CD4-positive, alpha-beta T cell treated with Interleukin-15 for 4 hours (primary cell): ENCODE measurements at regions not wholly inside any gene's neighbourhood (a gene's known extent, or its start where the extent isn't known, plus 50 kb on each side); places are given as distances from the start of the nearest gene placed in this dataset.
"Not testable (repeated sequence)": the region's sequence is repeated elsewhere in the genome, so short reads cannot be mapped to it uniquely, and the experiment has no call there.

Source experiments
- DNase-seq: peaks from one replicate; pipeline ENCODE4 v3.0.0-alpha.2; 2020; ENCODE audit warnings: low spot score

DNA sequence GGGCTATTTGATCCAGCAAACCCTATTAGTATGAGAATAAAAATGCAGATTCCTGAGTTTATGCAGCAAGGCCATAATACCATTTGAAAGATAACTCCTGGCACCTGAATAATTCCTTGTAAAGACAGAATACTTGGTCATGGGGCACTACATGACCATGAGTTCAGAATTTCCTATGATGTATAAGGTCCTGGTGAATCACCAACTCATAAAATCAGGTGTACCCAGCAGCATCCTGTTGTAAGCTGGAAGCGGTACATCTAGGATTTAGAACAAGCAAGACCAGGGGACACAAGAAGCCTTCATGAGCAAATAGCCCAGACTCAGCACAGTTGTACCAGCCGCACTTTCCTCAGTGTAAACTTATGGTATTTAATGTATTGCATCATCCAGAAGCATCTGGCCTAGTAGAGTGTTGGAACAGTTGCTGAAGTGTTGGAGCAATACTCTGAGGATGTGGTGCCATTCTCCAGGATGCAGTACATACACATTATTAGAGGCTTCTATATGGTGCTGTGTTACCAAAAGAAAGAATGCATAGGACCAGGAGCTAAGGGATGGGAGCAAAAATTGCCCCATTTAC is 233.4 kb downstream of the SQOR start:
- no peak for DNase-seq

DNA sequence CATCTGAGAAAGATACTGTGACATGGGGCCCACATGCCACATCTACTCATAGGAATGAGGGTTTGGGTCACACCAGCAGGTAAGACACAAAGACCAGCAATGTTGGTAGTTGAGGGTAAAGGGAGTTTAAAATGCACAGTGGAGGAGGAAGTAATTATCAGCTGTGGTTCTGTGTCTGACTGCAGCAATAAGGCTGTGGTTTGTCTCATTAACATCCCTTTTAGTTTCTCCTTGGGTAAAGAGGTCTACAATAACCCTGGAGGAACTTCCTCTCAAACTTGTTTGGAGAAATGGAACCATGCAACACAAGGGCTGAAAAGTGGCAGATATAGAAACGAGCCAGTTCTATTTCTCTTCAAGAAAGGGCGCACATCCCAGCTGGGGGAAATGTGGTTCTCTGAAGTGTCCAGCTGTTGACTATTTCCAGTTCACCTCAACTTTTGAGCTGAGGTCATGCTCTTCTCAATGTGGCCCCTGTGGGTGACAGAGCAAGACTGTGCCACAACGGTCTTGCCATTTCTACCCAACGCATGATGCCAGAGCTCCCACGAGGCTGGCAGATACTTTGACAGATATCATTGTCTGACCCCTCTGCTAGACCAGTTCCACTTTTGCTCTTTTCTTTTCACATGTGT is 234.3 kb downstream of the SQOR start:
- DNase-seq: no peak

DNA sequence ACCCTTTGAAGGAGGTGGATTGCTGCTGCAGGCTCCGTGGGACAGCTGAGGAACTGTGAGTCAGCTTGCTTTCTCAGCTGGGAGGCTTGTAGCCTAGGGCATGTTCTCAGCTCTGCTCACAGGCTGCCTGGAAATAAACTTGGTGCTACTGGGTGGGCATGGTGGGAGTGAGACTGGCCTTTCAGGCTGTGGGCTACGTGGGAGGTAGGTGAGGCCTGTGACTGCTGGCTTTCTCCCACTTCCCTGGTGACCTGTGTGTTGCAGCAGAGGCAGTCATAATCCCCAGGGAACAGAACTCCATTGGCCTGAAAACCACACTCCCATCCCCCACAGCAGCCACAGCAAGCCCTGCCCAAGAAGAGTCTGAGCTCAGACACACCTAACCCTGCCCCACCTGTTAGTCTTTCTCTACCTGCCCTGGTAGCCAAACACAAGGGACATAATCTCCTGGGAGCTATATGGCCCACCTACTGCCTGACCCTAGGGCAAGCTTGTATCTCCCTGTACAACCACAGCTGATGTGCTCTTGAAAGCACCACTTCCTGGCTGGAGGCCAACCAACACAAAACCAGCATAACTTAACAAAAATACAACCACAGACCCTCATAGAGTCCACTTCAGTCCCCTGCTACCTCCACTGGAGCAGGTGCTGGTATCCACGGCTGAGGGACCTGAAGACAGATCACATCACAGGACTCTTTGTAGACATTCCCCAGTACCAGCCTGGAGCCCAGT is 236.5 kb downstream of the SQOR start:
- no peak for DNase-seq

DNA sequence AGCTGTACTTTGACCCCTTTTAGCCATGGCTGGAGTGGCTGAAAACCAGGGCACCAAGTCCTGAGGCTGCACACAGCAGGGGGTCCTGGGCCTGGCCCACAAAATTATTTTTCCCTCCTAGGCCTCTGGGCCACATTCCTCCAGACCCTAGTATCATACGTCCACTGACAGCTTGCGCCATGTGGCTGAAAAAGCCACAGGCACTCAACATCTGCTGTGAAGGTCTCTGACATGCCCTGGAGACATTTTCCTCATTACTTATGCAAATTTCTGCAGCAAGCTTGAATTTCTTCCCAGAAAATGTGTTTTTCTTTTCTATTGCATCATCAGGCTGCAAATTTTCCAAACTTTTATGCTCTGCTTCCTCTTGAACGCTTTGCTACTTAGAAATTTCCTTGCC is 239.0 kb downstream of the SQOR start:
- no peak for DNase-seq

DNA sequence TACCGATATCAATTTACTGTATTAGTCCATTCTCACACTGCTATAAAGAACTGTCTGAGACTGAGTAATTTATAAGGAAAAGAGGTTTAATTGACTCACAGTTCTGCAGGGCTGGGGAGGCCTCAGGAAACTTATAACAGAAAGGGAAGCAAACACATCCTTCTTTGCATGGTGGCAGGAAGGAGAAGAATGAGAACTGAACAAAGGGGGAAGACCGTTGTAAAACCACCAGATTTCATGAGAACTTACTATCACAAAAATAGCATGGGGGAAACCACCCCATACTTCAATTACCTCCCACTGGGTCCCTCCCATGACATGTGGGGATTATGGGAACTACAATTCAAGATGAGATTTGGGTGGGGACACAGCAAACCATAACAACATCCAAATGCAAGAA is 239.7 kb downstream of the SQOR start:
- DNase-seq: not testable (repeated sequence)

DNA sequence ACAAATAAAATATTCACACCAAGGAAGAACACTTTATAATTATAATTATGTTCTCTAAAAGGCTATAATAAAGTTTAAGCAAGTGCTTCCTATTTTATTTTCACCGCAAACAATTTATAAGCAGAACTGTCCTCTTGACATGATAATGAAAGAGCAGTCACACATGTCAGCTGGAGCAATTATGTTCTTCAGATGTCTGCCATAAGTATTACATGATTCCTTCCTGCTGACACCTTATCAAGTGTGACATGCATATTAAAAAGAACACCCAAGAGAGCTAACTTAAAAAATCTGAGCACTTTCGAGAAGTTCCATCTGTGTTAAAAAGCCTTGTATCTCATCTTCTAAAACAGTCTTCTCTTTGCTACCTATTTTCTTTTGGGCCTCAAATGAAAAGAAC is 249.5 kb downstream of the SQOR start:
- DNase-seq: no peak

DNA sequence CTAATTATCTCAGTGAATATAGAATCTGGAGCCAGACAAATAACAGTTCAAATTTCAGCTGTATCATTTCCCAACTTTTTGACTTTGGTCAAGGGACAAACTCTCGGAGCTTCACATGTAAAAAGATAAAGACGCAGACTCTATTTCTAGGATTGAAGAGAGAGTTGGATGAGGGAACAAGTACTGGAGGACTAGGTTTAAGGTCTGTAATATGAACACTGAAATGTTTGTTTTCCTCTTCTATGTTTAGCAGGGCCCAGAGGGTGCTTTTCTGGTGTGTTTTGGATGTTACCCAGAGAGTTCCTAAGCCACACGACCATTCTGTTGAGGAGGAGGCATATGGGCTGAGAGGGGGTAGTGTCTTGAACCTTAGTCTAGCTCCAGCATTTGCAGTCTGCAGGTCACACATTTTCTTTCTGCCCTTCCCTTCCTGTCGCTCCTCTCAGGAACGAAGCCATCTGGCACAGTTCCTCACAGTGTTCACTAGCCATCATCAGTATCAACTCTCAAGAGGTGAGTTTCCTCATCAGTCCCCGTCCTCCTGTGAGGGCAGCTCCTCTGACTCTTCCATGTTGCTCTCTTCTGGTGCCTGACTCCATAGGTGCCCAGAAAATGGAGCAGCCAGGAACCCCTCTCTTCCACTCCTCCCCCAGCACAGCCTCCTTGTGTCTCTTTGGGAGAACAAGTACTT is 250.1 kb downstream of the SQOR start:
- DNase-seq: no peak

DNA sequence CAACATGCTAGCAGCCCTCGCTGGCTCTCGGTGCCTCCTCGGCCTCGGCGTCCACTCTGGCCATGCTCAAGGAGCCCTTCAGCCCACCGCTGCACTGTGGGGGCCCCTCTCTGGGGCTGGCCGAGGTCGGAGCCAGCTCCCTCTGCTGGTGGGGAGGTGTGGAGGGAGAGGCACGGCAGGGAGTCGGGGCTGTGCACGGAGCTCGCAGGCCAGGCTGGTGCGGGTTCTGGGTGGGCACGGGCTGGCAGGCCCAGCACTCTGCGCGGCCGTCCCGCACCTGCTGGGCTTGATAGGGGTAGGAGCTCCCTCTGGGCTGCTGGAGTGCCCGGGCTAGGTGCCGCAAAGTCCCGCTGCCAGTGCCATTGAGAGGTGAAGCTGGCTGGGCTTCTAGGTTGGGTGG is 251.0 kb downstream of the SQOR start:
- DNase-seq: no peak

DNA sequence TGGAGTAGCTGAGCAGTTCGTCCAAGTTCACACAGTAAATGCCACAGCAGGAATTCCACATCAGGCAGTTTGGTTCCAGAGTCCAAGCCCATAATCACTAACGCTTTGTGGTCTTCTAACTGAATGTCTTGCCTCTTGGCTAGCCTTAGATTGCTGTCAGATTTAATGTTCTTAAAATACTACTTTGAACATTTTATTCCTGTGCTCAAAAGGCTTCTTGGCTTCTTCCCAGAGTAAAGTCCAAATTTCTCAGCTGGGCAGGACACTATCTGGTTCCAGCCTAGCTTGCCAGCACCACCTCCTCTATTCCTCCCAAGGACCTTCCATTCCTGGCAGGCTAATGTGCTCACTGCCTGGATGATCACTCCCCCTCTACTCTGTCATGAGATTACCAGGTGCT is 256.9 kb downstream of the SQOR start:
- no peak for DNase-seq

DNA sequence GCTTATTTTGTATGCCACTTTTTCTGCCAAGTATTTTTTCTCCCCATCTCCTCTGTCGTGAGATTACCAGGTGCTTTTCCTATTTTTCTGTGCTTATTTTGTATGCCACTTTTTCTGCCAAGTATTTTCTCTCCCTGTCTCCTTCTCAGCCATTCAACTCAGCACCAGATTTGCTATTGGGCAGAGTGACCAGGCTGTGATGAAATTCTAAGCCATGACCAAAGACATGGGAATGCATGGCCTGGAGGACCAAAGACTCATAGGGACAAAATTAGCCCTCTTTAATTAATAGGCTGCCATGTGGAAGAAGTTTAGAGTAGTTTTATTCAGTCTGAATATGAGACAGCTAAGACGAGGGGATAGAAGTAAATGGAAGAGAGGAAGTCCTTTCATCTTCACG is 257.4 kb downstream of the SQOR start:
- DNase-seq: no peak

DNA sequence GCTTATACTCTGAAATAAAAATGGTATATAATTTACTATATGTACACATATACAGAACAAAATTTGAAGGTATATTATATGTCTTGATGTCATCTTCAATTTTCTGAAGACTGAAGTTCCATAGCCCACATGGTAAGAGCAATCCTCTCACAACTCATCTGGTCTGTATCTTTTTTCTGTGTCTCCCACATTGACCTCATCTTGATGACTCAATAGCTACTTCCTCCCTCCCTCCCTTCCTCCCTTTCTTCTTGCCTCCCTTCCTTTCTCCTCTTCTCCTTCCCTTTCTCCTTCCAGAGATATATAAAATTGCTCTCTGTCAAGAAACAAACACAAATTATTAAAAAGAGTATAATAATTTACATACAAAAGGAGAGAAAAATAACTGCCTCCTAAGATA is 268.5 kb downstream of the SQOR start:
- no peak for DNase-seq

DNA sequence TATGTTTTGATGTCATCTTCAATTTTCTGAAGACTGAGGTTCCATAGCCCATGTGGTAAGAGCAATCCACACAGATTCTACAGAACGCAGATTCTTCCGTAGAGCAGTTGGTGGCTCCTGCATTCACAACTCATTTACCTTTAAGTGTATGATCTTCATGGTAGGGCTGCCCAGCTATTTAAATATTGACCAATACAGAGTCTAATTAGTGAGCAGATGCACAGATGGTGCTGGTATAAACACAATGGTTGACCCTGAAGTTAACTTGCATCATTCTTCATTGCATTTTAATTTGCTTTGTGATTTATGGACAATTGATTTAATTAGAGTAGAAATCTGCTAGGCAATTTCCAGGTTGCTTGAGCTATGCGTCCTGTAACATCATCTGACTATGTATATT is 269.2 kb downstream of the SQOR start:
- DNase-seq: no peak

DNA sequence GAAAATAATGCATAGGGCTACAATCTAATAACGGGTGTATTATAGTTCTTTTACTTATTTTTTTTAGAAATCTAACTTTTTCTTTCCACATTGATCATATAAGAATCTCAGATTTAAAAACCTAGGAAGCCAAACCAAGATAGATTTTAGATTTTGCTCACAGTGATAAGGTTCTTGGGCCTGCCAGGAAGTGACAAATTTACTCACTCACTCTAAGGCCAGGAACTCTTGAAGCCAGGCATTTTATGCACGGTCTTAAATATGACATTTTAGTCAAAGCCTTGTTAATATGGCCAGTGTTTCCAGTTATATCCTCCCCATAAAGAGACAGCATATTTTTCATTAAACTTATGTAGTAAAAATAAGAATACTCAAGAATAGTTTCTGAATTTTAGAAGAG is 271.4 kb downstream of the SQOR start:
- no peak for DNase-seq

DNA sequence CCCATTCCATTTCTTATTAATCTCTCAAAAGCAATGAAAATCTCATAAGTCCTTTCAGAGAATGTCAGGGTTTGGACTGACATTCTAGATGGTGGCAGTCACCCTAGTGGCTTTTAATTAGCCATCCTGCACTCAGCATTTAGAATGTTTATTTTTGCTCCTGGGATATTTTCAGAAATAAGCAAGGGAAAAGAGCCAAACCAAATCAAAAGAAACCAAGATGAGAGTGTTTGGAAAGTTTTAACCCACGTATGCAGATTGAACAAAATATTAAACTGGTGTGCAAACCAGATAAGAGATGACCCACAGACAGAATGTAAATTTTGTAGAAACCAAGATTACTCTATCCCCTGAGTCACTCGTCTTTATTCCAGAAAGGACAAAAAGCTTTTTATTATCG is 275.8 kb downstream of the SQOR start:
- DNase-seq: no peak

DNA sequence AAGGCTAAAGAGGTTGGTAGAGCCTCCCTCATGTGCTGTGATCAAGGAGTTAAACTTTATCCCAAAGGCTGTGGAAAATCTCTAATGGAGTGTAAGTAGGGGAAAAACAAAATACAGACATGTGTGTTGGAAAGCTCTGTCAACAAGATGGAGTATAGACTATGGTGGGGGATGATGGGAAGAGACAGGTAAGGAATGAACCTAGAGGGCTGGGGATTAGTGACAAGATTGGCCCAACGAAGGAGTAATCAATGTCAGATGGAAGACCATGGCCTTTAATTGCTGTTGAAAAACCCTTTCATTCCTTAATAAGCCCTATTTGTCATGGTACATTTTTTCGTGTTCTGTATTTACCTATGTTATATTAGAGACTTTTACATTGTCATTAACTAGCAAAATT is 278.6 kb downstream of the SQOR start:
- DNase-seq: no peak

DNA sequence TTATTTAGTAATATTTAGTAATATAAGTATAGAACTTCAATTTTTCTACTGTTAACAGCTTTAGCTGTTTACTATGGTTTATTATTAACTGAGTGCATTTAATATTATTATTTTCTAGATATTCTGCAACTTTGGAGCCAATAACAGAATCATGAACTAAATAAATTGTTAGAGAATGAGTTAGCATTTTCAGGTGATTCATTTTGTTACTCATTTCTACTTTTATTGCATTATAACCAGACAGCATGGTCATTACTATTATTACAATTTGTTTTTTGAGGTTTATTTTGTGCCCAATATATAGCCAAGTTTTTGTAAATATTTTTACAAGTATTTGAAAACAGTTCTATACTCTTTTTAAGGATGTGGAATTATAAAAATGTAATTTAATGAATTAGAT is 279.6 kb downstream of the SQOR start:
- DNase-seq: no peak

DNA sequence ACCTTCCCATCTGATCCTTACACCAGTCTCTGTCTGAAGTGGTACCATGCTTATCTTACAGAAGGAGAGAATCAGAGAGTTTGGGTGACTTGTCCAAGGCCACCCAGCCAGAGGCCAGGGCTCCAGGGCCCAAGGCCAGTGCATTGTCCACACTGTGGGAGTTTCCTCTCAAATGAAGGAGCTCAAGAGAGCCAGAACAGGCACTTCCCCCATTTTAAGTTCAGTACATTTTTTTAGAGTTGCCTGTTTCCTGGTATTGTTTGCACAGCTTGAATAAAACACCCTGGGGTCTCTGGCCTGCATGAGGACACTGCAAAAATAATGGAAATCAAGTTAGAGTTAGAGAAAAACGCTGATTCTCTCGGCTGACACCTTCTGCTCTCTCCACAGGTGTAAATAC is 284.0 kb downstream of the SQOR start:
- DNase-seq: no peak

DNA sequence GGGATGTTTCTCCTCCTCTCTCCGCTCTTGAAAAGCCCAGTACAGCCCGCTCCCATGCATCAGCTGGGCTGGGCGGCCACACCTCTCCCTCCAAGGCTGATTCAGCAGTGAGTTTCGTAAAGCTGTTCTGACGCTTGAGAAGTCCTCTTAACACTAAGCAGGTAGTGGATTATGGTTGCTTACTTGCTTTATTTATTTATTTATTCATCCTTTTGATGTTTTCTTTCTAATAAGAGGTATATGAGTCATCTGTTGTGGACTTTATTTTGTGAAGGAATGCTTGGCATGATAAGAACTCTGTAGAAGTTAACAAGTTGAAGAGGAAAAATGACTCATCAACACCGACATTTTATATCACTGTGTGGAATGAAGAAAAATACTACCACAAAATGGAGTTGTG is 285.0 kb downstream of the SQOR start:
- DNase-seq: no peak

DNA sequence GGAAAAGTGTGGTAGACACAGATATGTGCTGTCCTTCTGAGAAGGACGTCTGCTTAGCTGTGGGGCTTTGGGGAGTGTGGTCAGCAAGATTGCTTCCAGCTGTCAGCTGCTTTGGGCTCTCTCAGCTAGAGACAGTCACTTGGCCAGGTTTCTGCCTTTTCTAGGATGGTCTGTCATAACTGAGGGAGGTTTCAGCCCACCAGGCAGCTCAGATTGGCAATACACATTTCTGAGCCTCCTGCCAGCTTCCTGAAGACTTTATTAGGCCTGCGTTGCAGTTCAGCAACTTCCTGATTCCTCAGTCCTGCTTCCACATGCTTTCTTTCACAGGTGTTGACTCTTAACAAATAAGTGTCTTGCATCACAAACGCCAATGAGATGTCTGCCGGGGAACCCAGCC is 286.5 kb downstream of the SQOR start:
- no peak for DNase-seq

DNA sequence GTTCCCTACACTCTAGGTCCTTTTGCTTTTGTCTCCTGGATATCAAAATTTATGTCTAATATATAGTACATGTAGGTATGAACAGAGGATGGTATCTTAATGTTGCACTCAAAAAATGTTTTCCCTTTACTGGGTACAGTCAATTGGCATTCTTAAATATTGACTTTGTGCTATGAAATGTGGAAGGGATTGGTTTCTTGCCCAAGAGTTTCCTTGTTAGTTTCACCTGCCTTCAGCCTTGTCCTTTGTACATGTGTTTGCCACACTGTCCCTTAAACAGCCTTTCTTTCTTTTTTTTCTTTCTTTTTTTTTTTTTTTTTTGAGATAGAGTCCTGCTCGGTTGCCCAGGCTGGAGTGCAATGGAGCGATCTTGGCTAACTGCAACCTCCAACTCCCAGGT is 287.1 kb downstream of the SQOR start:
- no peak for DNase-seq

DNA sequence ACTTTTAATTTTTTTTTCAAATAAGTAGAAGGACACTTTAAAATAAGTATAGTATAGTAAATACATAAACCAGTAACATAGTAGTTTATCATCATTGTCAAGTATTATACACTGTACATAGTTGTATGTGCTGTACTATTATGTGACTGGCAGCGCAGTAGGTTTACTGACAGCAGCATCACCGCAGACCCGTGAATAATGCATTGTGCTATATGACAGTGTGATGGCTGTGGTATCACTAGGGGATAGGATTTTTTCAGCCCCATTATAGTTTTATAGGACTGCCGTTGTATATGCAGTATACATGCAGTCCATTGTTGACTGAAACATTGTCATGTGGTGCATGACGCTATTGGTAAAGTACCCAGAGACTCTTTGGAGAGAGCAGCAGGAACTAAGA is 306.5 kb downstream of the SQOR start:
- DNase-seq: no peak

DNA sequence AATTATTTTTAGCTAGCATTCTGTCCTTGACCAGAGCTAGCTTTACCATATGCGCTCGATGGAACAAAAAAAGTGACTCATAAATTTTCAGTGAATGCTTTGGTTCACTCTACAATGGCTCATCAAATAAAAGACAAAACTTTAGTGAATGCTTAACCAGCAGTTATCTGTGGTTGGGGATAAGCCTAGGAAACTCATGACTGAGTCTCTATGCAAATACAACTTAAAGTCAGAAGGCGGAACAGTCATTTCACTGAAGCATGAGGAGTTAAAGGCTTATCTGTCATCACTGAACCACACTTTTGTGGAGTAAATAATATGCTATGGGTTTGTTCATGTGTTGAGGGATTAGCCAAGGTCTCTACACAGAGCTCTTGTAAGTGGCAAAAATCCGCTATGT is 308.4 kb downstream of the SQOR start:
- no peak for DNase-seq

DNA sequence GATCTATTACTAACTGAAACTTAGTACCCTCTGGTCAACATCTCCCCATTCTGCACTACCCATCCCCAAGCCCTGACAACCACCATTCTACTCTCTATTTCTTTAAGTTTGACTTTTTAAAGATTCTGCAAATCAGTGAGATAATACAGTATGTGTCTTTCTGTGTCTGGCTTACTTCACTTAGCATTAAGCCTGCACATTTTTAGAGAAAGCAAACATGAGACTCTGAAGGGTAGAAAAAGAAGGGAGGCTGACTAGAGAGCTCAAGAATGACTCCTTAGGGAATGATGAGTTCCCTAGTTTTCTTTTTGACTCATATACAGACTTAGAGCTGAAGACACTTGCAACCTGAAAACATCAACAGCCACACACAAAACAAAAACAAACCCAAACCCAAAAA is 311.3 kb downstream of the SQOR start:
- DNase-seq: no peak
